ENCODE measurements at regions not wholly inside any gene's neighbourhood (a gene's known extent, or its start where the extent isn't known, plus 50 kb on each side); places are given as distances from the start of the nearest gene placed in this dataset.

GRCh38 chr5:113652161-113652560 lies 138.7 kb downstream of the YTHDC2 start:
- intact Hi-C loops (cut with DNase I): no loop called here
- ATAC-seq (ENCODE audit: poor library complexity) (no peak), DNase-seq (no peak)

- no peak for ATAC-seq (ENCODE audit: poor library complexity)
- no peak for DNase-seq
- intact Hi-C loops (cut with DNase I): no loop called here
Observed at GRCh38 chr5:113654828-113655227, 141.3 kb downstream of the YTHDC2 start.

GRCh38 chr5:113660206-113660605 lies 146.7 kb downstream of the YTHDC2 start:
- intact Hi-C loops (cut with DNase I): no loop called here
- DNase-seq (no peak), ATAC-seq (ENCODE audit: poor library complexity) (no peak)

GRCh38 chr5:113660706-113661250 lies 147.3 kb downstream of the YTHDC2 start:
- ATAC-seq (ENCODE audit: poor library complexity): no peak
- no peak for DNase-seq
- intact Hi-C loops (cut with DNase I): no loop called here

GRCh38 chr5:113663879-113664541 lies 150.5 kb downstream of the YTHDC2 start:
- ATAC-seq (ENCODE audit: poor library complexity) (no peak), DNase-seq (peak; percentile 67)
- intact Hi-C loops (cut with DNase I): no loop called here

- ATAC-seq (ENCODE audit: poor library complexity) (peak; percentile 55), DNase-seq (no peak)
- intact Hi-C loops (cut with DNase I): no loop called here
Observed at GRCh38 chr5:113673041-113673440, 159.5 kb downstream of the YTHDC2 start.

GRCh38 chr5:113675166-113675565 lies 161.7 kb downstream of the YTHDC2 start:
- ATAC-seq (ENCODE audit: poor library complexity): no peak
- intact Hi-C loops (cut with DNase I): loop anchor here (5.0 kb wide), 1 partner anchor 772 kb away; no protein-coding TSS in a partner anchor
- DNase-seq: no peak

- no peak for ATAC-seq (ENCODE audit: poor library complexity)
- no peak for DNase-seq
- intact Hi-C loops (cut with DNase I): loop anchor here (5.0 kb wide), 1 partner anchor 769 kb away; no protein-coding TSS in a partner anchor
Observed at GRCh38 chr5:113678202-113678601, 164.7 kb downstream of the YTHDC2 start.

- DNase-seq (no peak), ATAC-seq (ENCODE audit: poor library complexity) (peak; percentile 87)
- intact Hi-C loops (cut with DNase I): loop anchor here (5.0 kb wide), 1 partner anchor 768 kb away; no protein-coding TSS in a partner anchor
Observed at GRCh38 chr5:113678924-113679575, 165.6 kb downstream of the YTHDC2 start.

- intact Hi-C loops (cut with DNase I): no loop called here
- ATAC-seq (ENCODE audit: poor library complexity) (no peak), DNase-seq (no peak)
Observed at GRCh38 chr5:113680534-113680933, 167.0 kb downstream of the YTHDC2 start.

- intact Hi-C loops (cut with DNase I): no loop called here
- ATAC-seq (ENCODE audit: poor library complexity) (peak; percentile 60), DNase-seq (no peak)
Observed at GRCh38 chr5:113682497-113683136, 169.1 kb downstream of the YTHDC2 start.

- DNase-seq (no peak), ATAC-seq (ENCODE audit: poor library complexity) (no peak)
- intact Hi-C loops (cut with DNase I): no loop called here
Observed at GRCh38 chr5:113683211-113683610, 169.7 kb downstream of the YTHDC2 start.

GRCh38 chr5:113686599-113686998 lies 173.1 kb downstream of the YTHDC2 start:
- intact Hi-C loops (cut with DNase I): no loop called here

GRCh38 chr5:113689647-113690046 lies 176.2 kb downstream of the YTHDC2 start:
- DNase-seq (no peak), ATAC-seq (ENCODE audit: poor library complexity) (no peak)
- intact Hi-C loops (cut with DNase I): no loop called here

More at GRCh38 chr5:113686599-113686998, 173.1 kb downstream of the YTHDC2 start:
- DNase-seq (no peak), ATAC-seq (ENCODE audit: poor library complexity) (no peak)

- intact Hi-C loops (cut with DNase I): no loop called here
- ATAC-seq (ENCODE audit: poor library complexity) (peak; percentile 79), DNase-seq (no peak)
Observed at GRCh38 chr5:113692466-113692865, 179.0 kb downstream of the YTHDC2 start.

GRCh38 chr5:113692891-113693457 lies 179.5 kb downstream of the YTHDC2 start:
- DNase-seq (peak; percentile 44), ATAC-seq (ENCODE audit: poor library complexity) (no peak)
- intact Hi-C loops (cut with DNase I): no loop called here

GRCh38 chr5:113693701-113694100 lies 180.2 kb downstream of the YTHDC2 start:
- DNase-seq (no peak), ATAC-seq (ENCODE audit: poor library complexity) (no peak)
- intact Hi-C loops (cut with DNase I): no loop called here

GRCh38 chr5:113694576-113694975 lies 181.1 kb downstream of the YTHDC2 start:
- ATAC-seq (ENCODE audit: poor library complexity) (no peak), DNase-seq (no peak)
- intact Hi-C loops (cut with DNase I): no loop called here

GRCh38 chr5:113703266-113703665 lies 189.8 kb downstream of the YTHDC2 start:
- DNase-seq: no peak
- intact Hi-C loops (cut with DNase I): no loop called here
- ATAC-seq (ENCODE audit: poor library complexity): no peak

Measured in Right ventricle myocardium superior (tissue), 1 donor.